ENCODE measurements at regions not wholly inside any gene's neighbourhood (a gene's known extent, or its start where the extent isn't known, plus 50 kb on each side); places are given as distances from the start of the nearest gene placed in this dataset.

DNA sequence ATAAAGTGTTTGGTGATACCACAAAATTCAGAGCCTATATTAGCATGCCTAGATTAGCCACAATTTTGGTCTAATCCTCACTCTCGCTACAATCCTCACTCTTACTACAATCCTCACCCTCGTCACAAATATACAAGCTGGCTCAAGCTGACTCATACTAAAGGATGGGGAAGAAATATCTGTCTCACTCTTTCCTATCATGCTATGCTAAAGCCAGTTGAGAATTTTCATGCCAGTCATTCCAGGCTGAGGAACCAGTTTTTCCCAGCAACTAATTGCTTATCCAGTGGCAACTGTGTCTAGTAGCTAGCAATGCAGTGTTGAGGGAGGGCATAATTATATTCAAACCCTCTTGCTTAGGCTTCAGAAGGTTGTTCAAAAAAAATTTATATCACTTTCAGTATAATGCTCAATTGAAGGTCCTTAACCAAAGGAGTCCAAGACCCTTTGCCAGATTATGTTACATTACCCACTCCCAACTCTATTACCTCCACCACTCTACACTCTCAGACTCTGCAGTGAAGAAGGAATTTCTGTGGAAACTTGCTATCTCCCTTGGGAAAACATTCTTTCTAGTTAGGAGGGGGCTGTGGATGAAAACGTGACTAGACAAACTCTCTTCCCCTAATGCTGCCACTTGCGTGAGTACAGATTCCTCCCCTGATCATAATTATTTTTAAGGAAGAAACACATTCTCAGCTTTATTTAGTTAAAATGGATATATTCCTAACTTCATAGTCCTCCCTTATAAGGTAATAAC is 810.3 kb upstream of the ACO1 start:
- intact Hi-C loops (cut with micrococcal nuclease) = no loop called here
- no peaks in the 10 kb centered on the region for H3K4me1 Mint-ChIP-seq (ENCODE audit: low read depth)
- no peaks in the 10 kb centered on the region for H3K27me3 Mint-ChIP-seq
- ChIA-PET POLR2A (no interaction called here), CTCF (no interaction called here)
- DNase-seq (no peak), ATAC-seq (no peak)
- TF ChIP-seq, protein P1, sequence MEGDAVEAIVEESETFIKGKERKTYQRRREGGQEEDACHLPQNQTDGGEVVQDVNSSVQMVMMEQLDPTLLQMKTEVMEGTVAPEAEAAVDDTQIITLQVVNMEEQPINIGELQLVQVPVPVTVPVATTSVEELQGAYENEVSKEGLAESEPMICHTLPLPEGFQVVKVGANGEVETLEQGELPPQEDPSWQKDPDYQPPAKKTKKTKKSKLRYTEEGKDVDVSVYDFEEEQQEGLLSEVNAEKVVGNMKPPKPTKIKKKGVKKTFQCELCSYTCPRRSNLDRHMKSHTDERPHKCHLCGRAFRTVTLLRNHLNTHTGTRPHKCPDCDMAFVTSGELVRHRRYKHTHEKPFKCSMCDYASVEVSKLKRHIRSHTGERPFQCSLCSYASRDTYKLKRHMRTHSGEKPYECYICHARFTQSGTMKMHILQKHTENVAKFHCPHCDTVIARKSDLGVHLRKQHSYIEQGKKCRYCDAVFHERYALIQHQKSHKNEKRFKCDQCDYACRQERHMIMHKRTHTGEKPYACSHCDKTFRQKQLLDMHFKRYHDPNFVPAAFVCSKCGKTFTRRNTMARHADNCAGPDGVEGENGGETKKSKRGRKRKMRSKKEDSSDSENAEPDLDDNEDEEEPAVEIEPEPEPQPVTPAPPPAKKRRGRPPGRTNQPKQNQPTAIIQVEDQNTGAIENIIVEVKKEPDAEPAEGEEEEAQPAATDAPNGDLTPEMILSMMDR (IDR thresholded peaks at IDR 0.05) = no peak
- peaks cover 14% of the 10 kb centered on the region for H3K9me3 Mint-ChIP-seq
- H3K27ac Mint-ChIP-seq = no peak overlapping the region
- no peak overlapping the region for H3K4me3 Mint-ChIP-seq
- H3K36me3 Mint-ChIP-seq (ENCODE audit: low read depth) = peaks cover 2% of the 10 kb centered on the region

- Mint-ChIP-seq H3K4me1 (ENCODE audit: low read depth) (no peaks in the 10 kb centered on the region), H3K4me3 (no peak overlapping the region), H3K9me3 (peaks cover 2% of the 10 kb centered on the region), H3K27me3 (no peaks in the 10 kb centered on the region), H3K36me3 (ENCODE audit: low read depth) (no peaks in the 10 kb centered on the region), H3K27ac (no peak overlapping the region)
- DNase-seq = no peak
- intact Hi-C loops (cut with micrococcal nuclease) = no loop called here
- ChIA-PET CTCF (no interaction called here), POLR2A (no interaction called here)
- TF ChIP-seq, protein P1 (IDR thresholded peaks at IDR 0.05) = no peak
- ATAC-seq = no peak
Observed at GRCh38 chr9:31582071-31582470, 802.4 kb upstream of the ACO1 start.

- DNase-seq (no peak), ATAC-seq (no peak)
- Mint-ChIP-seq H3K4me1 (ENCODE audit: low read depth) (no peaks in the 10 kb centered on the region), H3K27ac (no peak overlapping the region), H3K4me3 (no peak overlapping the region), H3K36me3 (ENCODE audit: low read depth) (no peaks in the 10 kb centered on the region), H3K9me3 (peaks cover 2% of the 10 kb centered on the region), H3K27me3 (no peaks in the 10 kb centered on the region)
- CTCF ChIA-PET = no interaction called here
- TF ChIP-seq, protein P1 (IDR thresholded peaks at IDR 0.05) = no peak
- intact Hi-C loops (cut with micrococcal nuclease) = no loop called here
- POLR2A ChIA-PET = no interaction called here
Observed at GRCh38 chr9:31582561-31582960, 801.9 kb upstream of the ACO1 start.

- Mint-ChIP-seq H3K4me1 (ENCODE audit: low read depth) (no peaks in the 10 kb centered on the region), H3K27me3 (no peaks in the 10 kb centered on the region), H3K27ac (no peak overlapping the region), H3K4me3 (no peak overlapping the region), H3K9me3 (peaks cover 2% of the 10 kb centered on the region), H3K36me3 (ENCODE audit: low read depth) (no peaks in the 10 kb centered on the region)
- CTCF ChIA-PET = no interaction called here
- intact Hi-C loops (cut with micrococcal nuclease) = no loop called here
- TF ChIP-seq, protein P1 (IDR thresholded peaks at IDR 0.05) = no peak
- POLR2A ChIA-PET = no interaction called here
- DNase-seq (no peak), ATAC-seq (no peak)
Observed at GRCh38 chr9:31585158-31585557, 799.3 kb upstream of the ACO1 start.

DNA sequence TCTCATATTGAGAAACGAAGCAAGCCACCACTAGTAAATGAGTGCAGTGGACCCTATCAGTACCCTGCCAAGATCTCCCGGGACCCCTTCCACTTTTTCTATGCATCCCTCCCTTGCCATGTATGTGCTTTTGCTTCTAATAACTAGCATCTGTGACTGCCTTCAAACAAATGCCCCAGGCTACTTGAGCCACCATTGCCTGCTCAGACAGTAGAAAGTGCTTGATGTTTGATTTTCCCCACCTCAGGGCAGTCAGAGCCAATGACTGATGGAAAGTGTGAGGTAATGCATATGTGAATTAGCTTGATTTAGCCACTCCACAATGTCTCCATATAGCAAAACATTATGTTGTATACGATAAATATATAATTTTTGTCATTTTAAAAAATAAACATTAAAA is 797.3 kb upstream of the ACO1 start:
- Mint-ChIP-seq H3K9me3 (peaks cover 2% of the 10 kb centered on the region), H3K4me1 (ENCODE audit: low read depth) (no peaks in the 10 kb centered on the region), H3K4me3 (no peak overlapping the region), H3K27me3 (no peaks in the 10 kb centered on the region), H3K36me3 (ENCODE audit: low read depth) (no peaks in the 10 kb centered on the region), H3K27ac (no peak overlapping the region)
- no peak for ATAC-seq
- intact Hi-C loops (cut with micrococcal nuclease) = no loop called here
- CTCF ChIA-PET = no interaction called here
- DNase-seq = no peak
- POLR2A ChIA-PET = no interaction called here
- TF ChIP-seq, protein P1 (IDR thresholded peaks at IDR 0.05) = no peak
